Neuronal stem cell (in vitro differentiated cells): ENCODE measurements at regions not wholly inside any gene's neighbourhood (a gene's known extent, or its start where the extent isn't known, plus 50 kb on each side); places are given as distances from the start of the nearest gene placed in this dataset.

ENCODE experiments used
- DNase-seq: peaks from one replicate; pipeline ENCODE4 v3.0.0-alpha.2; 2013; ENCODE audit warnings: low spot score
- H2AFZ ChIP-seq: one replicate; pipeline ENCODE4 v1.6.1; 2013; ENCODE audit warnings: mild to moderate bottlenecking, low read length, inconsistent platforms
- H2AK5ac ChIP-seq: 2 replicates; pipeline ENCODE4 v1.6.1; 2013; ENCODE audit warnings: low read depth, mild to moderate bottlenecking, inconsistent platforms, low read length, moderate library complexity, mixed read lengths
- H2BK120ac ChIP-seq: 2 replicates; pipeline ENCODE4 v1.6.1; 2013; ENCODE audit warnings: low read depth, mild to moderate bottlenecking, inconsistent platforms, low read length, moderate library complexity, mixed read lengths
- H2BK12ac ChIP-seq: one replicate; pipeline ENCODE4 v1.6.1; 2013; ENCODE audit warnings: low read length, inconsistent platforms
- H2BK15ac ChIP-seq: 2 replicates; pipeline ENCODE4 v1.6.1; 2013; ENCODE audit warnings: mild to moderate bottlenecking, low read length, inconsistent platforms, mixed read lengths
- H2BK5ac ChIP-seq: one replicate; pipeline ENCODE4 v1.6.1; 2013; ENCODE audit warnings: inconsistent platforms, mild to moderate bottlenecking, low read length, moderate library complexity
- H3K14ac ChIP-seq: one replicate; pipeline ENCODE4 v1.6.1; 2013; ENCODE audit warnings: low read length, inconsistent platforms
- H3K18ac ChIP-seq: 2 replicates; pipeline ENCODE4 v1.6.1; 2013; ENCODE audit warnings: low read length, inconsistent platforms
- H3K23ac ChIP-seq: 2 replicates; pipeline ENCODE4 v1.6.1; 2013; ENCODE audit warnings: low read depth, mild to moderate bottlenecking, mixed read lengths, low read length, inconsistent platforms; ENCODE audit not compliant: poor library complexity
- H3K27ac ChIP-seq: replicated peaks from 3 replicates; pipeline ENCODE4 v1.5.1; 2013; ENCODE audit warnings: low read length, inconsistent platforms
- H3K27me3 ChIP-seq, 3 experiments: 2 replicates each; pipeline ENCODE4 v1.6.1; 2013; ENCODE audit warnings: low read length in 3 of 3, mild to moderate bottlenecking in 2 of 3, inconsistent platforms in 1 of 3, low read depth in 1 of 3, mixed read lengths in 1 of 3, moderate library complexity in 1 of 3; ENCODE audit not compliant: control insufficient read depth in 3 of 3, insufficient read depth in 3 of 3
- H3K36me3 ChIP-seq, 2 donors: replicated peaks in 1 of 2; 2 replicates each; pipeline ENCODE4 v1.6.1; 2013; ENCODE audit warnings: low read length in 2 of 2; ENCODE audit not compliant: control insufficient read depth in 2 of 2, insufficient read depth in 2 of 2
- H3K4ac ChIP-seq: 2 replicates; pipeline ENCODE4 v1.6.1; 2013; ENCODE audit warnings: inconsistent platforms, mild to moderate bottlenecking, low read length, moderate library complexity
- H3K4me1 ChIP-seq, 2 donors: 1 replicate in 1 of 2; 2 replicates in 1 of 2; pipeline ENCODE4 v1.6.1; 2013; ENCODE audit warnings: low read length in 2 of 2, low read depth in 1 of 2; ENCODE audit not compliant: control insufficient read depth in 2 of 2, insufficient read depth in 1 of 2
- H3K4me2 ChIP-seq: one replicate; pipeline ENCODE4 v1.6.1; 2013; ENCODE audit warnings: mild to moderate bottlenecking, low read length, inconsistent platforms; ENCODE audit not compliant: insufficient read depth, poor library complexity, severe bottlenecking
- H3K4me3 ChIP-seq, 2 donors: 2 replicates each; pipeline ENCODE4 v1.5.1; 2013; ENCODE audit warnings: low read length in 2 of 2, mild to moderate bottlenecking in 2 of 2, inconsistent platforms in 1 of 2, moderate library complexity in 1 of 2
- H3K79me1 ChIP-seq: one replicate; pipeline ENCODE4 v1.6.1; 2013; ENCODE audit warnings: low read depth, mild to moderate bottlenecking, inconsistent platforms, low read length, moderate library complexity
- H3K9ac ChIP-seq: one replicate; pipeline ENCODE4 v1.6.1; 2013; ENCODE audit warnings: mild to moderate bottlenecking, low read depth, low read length, inconsistent platforms; ENCODE audit not compliant: poor library complexity
- H3K9me3 ChIP-seq, 2 donors: replicated peaks in 1 of 2; 2 replicates each; pipeline versions ENCODE3 to v1.6.1; 2013; ENCODE audit warnings: low read length in 2 of 2, mild to moderate bottlenecking in 2 of 2, inconsistent platforms in 1 of 2, low read depth in 1 of 2, mixed read lengths in 1 of 2, moderate library complexity in 1 of 2; ENCODE audit not compliant: control insufficient read depth in 2 of 2, insufficient read depth in 1 of 2
- H4K8ac ChIP-seq: one replicate; pipeline ENCODE4 v1.6.1; 2013; ENCODE audit warnings: low read depth, mild to moderate bottlenecking, inconsistent platforms, low read length, moderate library complexity
- H4K91ac ChIP-seq: one replicate; pipeline ENCODE4 v1.6.1; 2013; ENCODE audit warnings: low read length, low read depth, mild to moderate bottlenecking, inconsistent platforms; ENCODE audit not compliant: poor library complexity
- WGBS, 2 donors: extraction: QIAGEN DNeasy Blood & Tissue Kit; methylation state at CpG; one replicate each; pipeline ENCODE4 v1.1.7; 2013; ENCODE audit warnings: missing lambda C conversion rate in 2 of 2, mixed read lengths in 1 of 2; ENCODE audit not compliant: insufficient read length in 2 of 2, insufficient replicate concordance in 1 of 2; ENCODE audit errors: extremely low coverage in 2 of 2; 5-methylcytosine and 5-hydroxymethylcytosine counted together

DNA sequence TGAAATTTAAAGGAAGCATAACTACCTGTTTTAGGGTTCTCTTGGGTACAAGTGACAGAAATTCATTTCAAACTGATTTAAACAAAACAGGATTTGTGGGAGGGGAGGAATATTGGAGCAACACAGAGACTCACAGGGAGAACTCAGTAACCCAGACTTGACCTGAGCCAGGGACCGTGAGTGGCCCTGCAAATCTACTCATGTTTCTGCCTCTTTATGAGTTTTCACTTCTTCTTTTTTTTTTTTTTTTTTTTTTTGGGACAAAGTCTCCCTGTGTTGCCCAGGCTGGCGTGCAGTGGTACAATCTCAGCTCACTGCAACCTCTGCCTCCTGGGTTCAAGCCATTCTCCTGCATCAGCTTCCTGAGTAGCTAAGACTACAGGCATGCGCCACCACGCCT, 405.6 kb upstream of the ZNF608 start:
- Histone ChIP-seq H4K91ac (no peak overlapping the region), H3K79me1 (no peaks in the 10 kb centered on the region)
- WGBS, 2 donors: no CpG with 5 or more reads among the region's 4 CpGs

DNA sequence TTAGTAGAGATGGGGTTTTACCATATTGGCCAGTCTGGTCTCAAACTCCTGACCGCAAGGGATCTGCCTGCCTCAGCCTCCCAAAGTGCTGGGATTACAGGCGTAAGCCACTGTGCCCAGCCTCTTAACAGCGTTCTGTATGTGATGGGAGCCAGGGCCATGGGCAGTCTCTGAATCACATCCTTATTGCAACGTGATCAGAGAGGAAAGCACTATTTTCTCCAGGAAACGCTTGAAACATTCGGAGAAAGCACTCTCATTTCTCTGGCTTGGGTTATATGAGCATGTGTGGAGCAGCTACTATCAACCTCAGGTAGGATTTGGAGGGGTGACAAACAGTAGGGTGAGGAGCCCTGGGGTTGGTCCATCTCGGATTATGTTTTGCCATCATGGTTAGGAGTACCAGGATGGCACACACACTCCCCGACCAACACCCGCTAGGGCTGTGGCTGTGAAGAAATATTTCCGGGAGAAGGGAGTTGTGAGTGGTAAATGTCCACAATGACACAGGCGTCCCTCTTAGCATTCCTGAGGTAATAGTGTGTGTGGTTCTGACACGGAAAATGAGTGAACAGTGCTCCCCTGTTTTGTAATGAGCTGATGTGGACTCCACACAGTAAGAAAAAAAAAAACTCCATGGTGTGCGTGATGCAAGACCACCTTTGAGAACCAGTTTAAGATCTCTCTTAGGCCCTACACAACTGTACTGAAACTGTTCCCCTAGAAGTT, 406.2 kb upstream of the ZNF608 start:
- WGBS, 2 donors: no CpG with 5 or more reads among the region's 13 CpGs
- Histone ChIP-seq H3K4me2 (no peak overlapping the region), H3K4ac (no peak overlapping the region)

More for the DNA sequence above, 405.6 kb upstream of the ZNF608 start:
- Histone ChIP-seq H3K9ac (no peak overlapping the region), H3K23ac (no peak overlapping the region), H3K18ac (no peak overlapping the region), H2BK5ac (no peak overlapping the region), H3K36me3 (no peaks in the 10 kb centered on the region), H2BK15ac (no peak overlapping the region), H2AK5ac (no peak overlapping the region), H4K8ac (no peak overlapping the region), H2BK120ac (no peak overlapping the region), H3K14ac (no peak overlapping the region), H3K4me3 (no peak overlapping the region), H2AFZ (no peak overlapping the region), H2BK12ac (no peak overlapping the region), H3K27ac (no peak overlapping the region), H3K4me2 (no peak overlapping the region), H3K9me3 (no peaks in the 10 kb centered on the region), H3K4me1 (peaks cover 5 to 18% of the 10 kb centered on the region in 2 donors), H3K4ac (no peak overlapping the region), H3K27me3 (no peaks in the 10 kb centered on the region)
- no peak for DNase-seq

DNA sequence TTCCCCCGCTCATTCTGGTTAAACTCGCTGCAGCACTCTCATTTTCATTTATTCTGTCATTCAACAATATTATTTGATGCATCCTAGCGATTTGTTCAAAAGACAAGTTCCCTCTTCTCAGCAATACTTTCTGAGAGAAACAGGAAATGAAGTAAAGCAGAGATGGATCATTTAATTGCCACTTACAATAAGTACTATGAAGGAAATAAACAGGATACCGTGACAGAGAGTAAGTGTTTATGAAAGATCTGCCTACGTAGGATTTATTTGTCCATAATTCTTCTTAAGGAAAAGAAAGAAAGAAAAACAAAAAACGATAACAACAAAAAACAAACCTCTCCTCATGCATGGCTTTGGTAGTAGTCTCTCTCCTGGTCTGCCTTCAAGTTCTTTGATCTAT, 406.8 kb upstream of the ZNF608 start:
- no peak overlapping the region for H3K4ac ChIP-seq
- H2AFZ ChIP-seq: no peak overlapping the region
- DNase-seq: no peak
- peaks cover 5 to 18% of the 10 kb centered on the region in 2 donors for H3K4me1 ChIP-seq
- H4K91ac ChIP-seq: no peak overlapping the region
- H2BK12ac ChIP-seq: no peak overlapping the region
- no peaks in the 10 kb centered on the region for H3K27me3 ChIP-seq
- no peaks in the 10 kb centered on the region for H3K9me3 ChIP-seq
- WGBS, 2 donors: no CpG with 5 or more reads among the region's 6 CpGs
- H3K27ac ChIP-seq: no peak overlapping the region
- H3K36me3 ChIP-seq: no peaks in the 10 kb centered on the region
- no peak overlapping the region for H3K18ac ChIP-seq
- H3K23ac ChIP-seq: no peak overlapping the region
- H2AK5ac ChIP-seq: no peak overlapping the region
- H3K4me3 ChIP-seq: no peak overlapping the region
- H3K79me1 ChIP-seq: no peaks in the 10 kb centered on the region
- H3K9ac ChIP-seq: no peak overlapping the region
- no peak overlapping the region for H2BK15ac ChIP-seq
- H4K8ac ChIP-seq: no peak overlapping the region
- no peak overlapping the region for H3K4me2 ChIP-seq
- no peak overlapping the region for H2BK5ac ChIP-seq
- no peak overlapping the region for H2BK120ac ChIP-seq
- H3K14ac ChIP-seq: no peak overlapping the region

More for the DNA sequence above, 406.2 kb upstream of the ZNF608 start:
- H3K23ac ChIP-seq: no peak overlapping the region
- H2BK15ac ChIP-seq: no peak overlapping the region
- no peak overlapping the region for H4K91ac ChIP-seq
- H3K9ac ChIP-seq: no peak overlapping the region
- no peak overlapping the region for H3K4me3 ChIP-seq
- no peak overlapping the region for H3K27ac ChIP-seq
- H2AK5ac ChIP-seq: no peak overlapping the region
- no peak overlapping the region for H2BK5ac ChIP-seq
- H3K18ac ChIP-seq: no peak overlapping the region
- H3K14ac ChIP-seq: no peak overlapping the region
- no peak overlapping the region for H4K8ac ChIP-seq
- no peak overlapping the region for H2AFZ ChIP-seq
- peaks cover 5 to 18% of the 10 kb centered on the region in 2 donors for H3K4me1 ChIP-seq
- no peaks in the 10 kb centered on the region for H3K36me3 ChIP-seq
- no peaks in the 10 kb centered on the region for H3K79me1 ChIP-seq
- H3K9me3 ChIP-seq: no peaks in the 10 kb centered on the region
- H3K27me3 ChIP-seq: no peaks in the 10 kb centered on the region
- no peak overlapping the region for H2BK12ac ChIP-seq
- H2BK120ac ChIP-seq: no peak overlapping the region
- DNase-seq: no peak

DNA sequence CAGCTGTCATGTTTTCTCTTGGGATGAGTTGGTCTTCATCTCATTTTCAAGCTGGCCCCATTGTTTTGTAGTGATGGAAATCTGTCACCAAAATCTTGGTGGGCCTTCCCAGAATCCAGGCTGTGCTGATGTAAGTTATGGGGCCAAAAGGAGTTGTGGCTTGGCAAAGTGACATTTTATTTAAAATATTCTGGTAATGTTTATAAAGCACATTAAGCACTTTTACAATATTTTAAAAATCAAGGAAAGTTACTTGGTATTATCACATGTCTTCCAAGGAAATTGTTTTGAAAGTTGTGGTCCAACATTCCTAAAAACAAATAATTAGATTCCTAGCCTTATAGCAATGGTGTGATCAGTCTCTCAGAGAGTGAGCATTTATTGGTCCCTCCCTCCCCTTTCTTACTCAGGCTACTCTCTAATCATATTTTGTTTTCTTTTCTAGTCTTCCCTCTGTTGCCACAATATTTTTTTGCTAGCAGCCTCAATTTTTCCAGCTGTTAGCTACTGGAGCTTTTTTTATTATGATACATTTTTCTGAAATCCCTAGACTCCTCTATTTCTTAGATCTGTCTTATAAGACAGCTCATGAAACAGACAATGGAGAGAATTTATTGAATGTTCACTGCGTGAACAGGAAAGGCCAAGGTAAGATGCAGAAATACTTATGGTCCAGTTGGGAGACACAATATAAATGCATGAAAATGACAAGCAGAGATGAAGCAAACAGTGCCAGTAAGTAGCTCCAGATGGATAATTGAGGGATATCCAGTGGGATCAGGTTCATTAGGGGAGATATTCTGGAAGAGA, 408.1 kb upstream of the ZNF608 start:
- H2BK5ac ChIP-seq: no peak overlapping the region
- H3K9me3 ChIP-seq: no peaks in the 10 kb centered on the region
- H2BK120ac ChIP-seq: no peak overlapping the region
- WGBS, 2 donors: no CpG with 5 or more reads among the region's 1 CpG
- no peak overlapping the region for H3K4me2 ChIP-seq
- H3K4me1 ChIP-seq: peaks cover 5 to 13% of the 10 kb centered on the region in 2 donors
- H3K27me3 ChIP-seq: no peaks in the 10 kb centered on the region
- H3K14ac ChIP-seq: no peak overlapping the region
- no peak overlapping the region for H2AFZ ChIP-seq
- H3K18ac ChIP-seq: no peak overlapping the region
- H4K91ac ChIP-seq: no peak overlapping the region
- no peak overlapping the region for H3K9ac ChIP-seq
- H3K79me1 ChIP-seq: no peaks in the 10 kb centered on the region
- no peak overlapping the region for H2AK5ac ChIP-seq
- DNase-seq: no peak
- no peaks in the 10 kb centered on the region for H3K36me3 ChIP-seq
- H3K27ac ChIP-seq: no peak overlapping the region
- no peak overlapping the region for H3K23ac ChIP-seq
- H2BK12ac ChIP-seq: no peak overlapping the region
- no peak overlapping the region for H3K4ac ChIP-seq
- no peak overlapping the region for H2BK15ac ChIP-seq
- no peak overlapping the region for H3K4me3 ChIP-seq
- H4K8ac ChIP-seq: no peak overlapping the region
